ENCODE measurements at regions not wholly inside any gene's neighbourhood (a gene's known extent, or its start where the extent isn't known, plus 50 kb on each side); places are given as distances from the start of the nearest gene placed in this dataset.

DNA sequence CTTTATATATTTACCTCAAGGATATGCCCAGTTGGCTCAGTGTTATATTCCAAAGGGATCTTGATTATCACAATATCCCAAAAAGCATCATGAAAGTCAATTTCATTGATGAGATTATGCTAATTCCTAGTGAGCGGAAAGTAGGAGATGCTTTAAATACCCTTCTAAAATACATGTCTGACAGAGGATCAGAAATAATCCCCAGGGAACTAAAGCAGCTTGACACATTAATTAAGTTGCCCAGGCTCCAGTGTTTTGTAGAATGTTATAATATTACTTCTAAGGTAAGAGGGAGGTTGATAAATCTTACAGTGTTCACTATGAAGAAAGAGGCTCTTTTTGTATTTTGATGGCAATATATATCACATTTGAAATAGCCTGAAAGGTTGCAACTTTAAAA lies 767.5 kb upstream of the ROBO1 start:
- TF ChIP-seq, protein P1, sequence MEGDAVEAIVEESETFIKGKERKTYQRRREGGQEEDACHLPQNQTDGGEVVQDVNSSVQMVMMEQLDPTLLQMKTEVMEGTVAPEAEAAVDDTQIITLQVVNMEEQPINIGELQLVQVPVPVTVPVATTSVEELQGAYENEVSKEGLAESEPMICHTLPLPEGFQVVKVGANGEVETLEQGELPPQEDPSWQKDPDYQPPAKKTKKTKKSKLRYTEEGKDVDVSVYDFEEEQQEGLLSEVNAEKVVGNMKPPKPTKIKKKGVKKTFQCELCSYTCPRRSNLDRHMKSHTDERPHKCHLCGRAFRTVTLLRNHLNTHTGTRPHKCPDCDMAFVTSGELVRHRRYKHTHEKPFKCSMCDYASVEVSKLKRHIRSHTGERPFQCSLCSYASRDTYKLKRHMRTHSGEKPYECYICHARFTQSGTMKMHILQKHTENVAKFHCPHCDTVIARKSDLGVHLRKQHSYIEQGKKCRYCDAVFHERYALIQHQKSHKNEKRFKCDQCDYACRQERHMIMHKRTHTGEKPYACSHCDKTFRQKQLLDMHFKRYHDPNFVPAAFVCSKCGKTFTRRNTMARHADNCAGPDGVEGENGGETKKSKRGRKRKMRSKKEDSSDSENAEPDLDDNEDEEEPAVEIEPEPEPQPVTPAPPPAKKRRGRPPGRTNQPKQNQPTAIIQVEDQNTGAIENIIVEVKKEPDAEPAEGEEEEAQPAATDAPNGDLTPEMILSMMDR (conservative IDR thresholded peaks at IDR 0.05; ENCODE audit: low read length) = no peak
- TF ChIP-seq EZH2phosphoT487 (IDR thresholded peaks at IDR 0.05; ENCODE audit: borderline replicate concordance, low read depth, low read length) = no peak
